Stimulated activated CD4-positive, alpha-beta T cell treated with anti-CD3 and anti-CD28 coated beads, Interleukin-15, amount 100 ng/mL, for 1 hour (primary cell): ENCODE measurements at regions not wholly inside any gene's neighbourhood (a gene's known extent, or its start where the extent isn't known, plus 50 kb on each side); places are given as distances from the start of the nearest gene placed in this dataset.
"Not testable (repeated sequence)": the region's sequence is repeated elsewhere in the genome, so short reads cannot be mapped to it uniquely, and the experiment has no call there.

Experiments used
- DNase-seq, 2 donors: peaks; one replicate each; pipeline ENCODE4 v3.0.0-alpha.2; 2020; ENCODE audit warnings: low read depth in 1 of 2, low spot score in 1 of 2

DNA sequence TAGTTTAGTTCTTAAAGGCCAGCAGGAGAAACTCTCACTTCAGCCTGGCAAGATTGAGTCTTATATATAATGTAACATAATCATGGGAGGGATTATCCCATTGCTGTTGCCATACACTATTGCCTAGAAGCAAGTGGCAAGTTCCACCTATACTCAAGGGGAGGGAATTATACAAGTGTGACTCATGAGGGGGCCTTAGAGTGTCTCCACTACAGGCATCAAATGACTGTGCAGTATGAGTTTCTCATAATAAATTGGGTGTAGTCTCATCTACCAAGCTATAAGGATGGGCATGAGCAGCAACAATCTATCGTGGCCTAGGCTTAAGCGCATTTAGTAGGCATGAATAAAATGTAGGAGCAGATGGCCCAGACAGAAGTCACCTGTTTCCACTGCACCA, 89.1 kb upstream of the C1GALT1C1 start:
- DNase-seq: no peak

DNA sequence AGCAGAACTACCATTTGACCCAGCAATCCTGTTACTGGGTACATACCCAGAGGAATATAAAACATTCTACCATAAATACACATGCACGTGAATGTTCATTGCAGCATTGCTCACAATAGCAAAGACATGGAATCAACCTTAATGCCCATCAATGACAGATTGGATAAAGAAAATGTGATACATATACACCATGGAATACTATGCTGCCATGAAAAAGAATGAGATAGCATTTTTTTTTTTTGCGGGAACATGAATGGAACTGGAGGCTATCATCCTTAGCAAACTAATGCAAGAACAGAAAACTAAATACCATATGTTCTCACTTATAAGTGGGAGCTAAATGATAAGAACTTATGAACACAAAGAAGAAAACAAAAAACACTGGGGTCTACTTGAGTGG, 72.5 kb upstream of the C1GALT1C1 start:
- DNase-seq: not testable (repeated sequence)

DNA sequence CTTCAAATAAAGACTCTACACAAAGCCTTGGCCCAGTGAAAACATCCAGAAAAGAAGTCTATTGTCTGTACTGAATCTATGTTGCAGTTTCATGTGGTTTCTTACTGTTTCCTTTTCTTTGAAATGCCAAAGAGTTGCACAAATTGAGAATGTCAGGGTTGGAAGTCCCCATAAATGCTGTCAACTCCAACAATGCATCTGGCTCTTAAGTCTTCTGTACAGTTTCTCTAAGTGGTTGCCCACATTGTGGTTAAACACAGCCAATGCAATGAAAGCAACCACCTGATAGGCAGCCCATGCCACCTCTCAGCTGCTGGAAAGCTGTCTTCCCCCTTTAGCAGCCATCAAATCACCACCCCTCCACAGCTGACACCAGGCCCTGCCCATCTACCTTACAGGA, 67.2 kb upstream of the C1GALT1C1 start:
- DNase-seq: no peak

DNA sequence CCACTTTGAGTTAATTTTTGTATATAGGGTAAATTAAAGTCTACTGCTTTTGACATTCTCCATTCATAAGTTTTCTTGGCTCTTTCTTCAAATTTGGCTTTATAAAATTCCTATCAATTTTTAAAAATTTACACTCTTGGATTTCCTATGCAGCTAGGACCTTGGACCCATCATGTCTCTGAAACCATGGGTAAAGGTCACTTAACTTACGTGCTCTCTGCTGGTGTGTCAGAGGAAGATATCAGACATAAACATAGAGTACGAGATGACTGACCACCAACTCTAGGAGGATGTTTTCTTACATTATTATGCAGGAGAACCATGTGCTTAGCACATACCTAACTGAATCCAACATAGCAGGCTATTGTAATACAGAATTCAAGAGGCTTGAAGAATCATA, 62.5 kb upstream of the C1GALT1C1 start:
- no peak for DNase-seq

DNA sequence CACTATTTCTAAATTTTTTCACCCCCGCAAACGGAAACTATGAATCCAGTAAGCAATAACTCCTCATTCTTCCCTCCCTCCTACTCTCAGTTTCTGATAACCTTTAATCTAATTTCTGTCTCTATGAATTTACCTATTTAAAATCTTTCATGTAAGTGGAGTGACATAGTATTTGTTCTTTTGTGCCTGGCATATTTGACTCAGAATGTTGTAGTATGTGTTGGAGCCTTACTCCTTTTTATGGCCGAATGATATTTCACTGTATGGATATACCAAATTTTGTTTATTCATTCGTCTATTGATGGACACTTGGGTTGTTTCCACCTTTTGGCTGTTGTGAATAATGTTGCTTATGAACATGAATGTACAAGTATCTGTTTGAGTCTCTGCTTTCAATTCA, 61.1 kb upstream of the C1GALT1C1 start:
- no peak for DNase-seq

DNA sequence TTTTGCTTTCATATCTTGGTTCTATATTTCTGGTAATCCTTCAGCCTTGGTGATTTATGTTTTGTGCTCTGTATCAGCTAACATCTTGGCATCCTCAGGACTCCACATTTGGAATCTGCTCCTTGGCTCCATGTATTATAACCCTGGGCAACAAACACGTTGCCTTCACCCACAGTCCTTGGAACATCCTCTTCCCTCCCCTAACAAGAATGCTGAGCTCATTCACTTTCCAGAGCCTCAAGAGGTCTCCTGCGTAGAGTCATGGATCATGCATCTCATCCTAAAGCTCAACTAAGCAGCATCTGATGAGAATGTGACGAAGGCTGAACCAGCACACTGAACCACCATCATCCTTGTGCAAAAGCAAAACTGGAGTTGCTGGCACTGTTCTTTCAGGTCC, 60.5 kb upstream of the C1GALT1C1 start:
- DNase-seq: no peak

DNA sequence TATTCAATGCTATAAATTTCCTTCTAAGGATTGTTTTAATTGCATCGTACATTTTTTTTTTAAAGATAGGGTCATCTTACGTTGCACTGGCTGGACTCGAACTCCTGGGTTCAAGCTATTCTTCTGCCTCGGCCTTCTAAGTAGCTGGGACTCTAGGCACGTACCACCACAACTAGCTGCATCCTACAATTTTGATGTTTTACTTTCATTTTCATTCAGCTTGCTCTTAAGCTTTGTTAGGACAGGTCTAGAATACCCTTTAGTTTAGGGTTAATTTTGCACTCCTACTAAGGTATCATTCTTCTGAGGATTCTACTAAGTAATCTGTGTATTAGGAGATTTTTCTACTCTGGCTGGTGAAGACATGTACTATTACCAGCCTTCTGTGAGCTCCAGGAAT, 50.2 kb upstream of the C1GALT1C1 start:
- DNase-seq: no peak
